Activated naive CD8-positive, alpha-beta T cell treated with anti-CD3 and anti-CD28 coated beads for 36 hours (primary cell): ENCODE measurements at regions not wholly inside any gene's neighbourhood (a gene's known extent, or its start where the extent isn't known, plus 50 kb on each side); places are given as distances from the start of the nearest gene placed in this dataset.

ENCODE experiments used
- DNase-seq: peaks from one replicate; pipeline ENCODE4 v3.0.0; 2021
- H3K27ac Mint-ChIP-seq: one replicate; pipeline ENCODE4 v1.8.0; 2022; ENCODE audit warnings: mild to moderate bottlenecking, moderate library complexity, mixed read lengths
- H3K27me3 Mint-ChIP-seq: one replicate; pipeline ENCODE4 v1.8.0; 2022; ENCODE audit warnings: mild to moderate bottlenecking, mixed read lengths
- H3K36me3 Mint-ChIP-seq: one replicate; pipeline ENCODE4 v1.8.0; 2021; ENCODE audit warnings: mild to moderate bottlenecking, mixed read lengths
- H3K4me1 Mint-ChIP-seq: one replicate; pipeline ENCODE4 v1.8.0; 2021; ENCODE audit warnings: mixed read lengths
- H3K4me3 Mint-ChIP-seq: one replicate; pipeline ENCODE4 v1.8.0; 2022; ENCODE audit warnings: mild to moderate bottlenecking, moderate library complexity, mixed read lengths
- H3K9me3 Mint-ChIP-seq: one replicate; pipeline ENCODE4 v1.8.0; 2022; ENCODE audit warnings: mixed read lengths

- peaks cover 4% of the 10 kb centered on the region for H3K9me3 Mint-ChIP-seq
- no peaks in the 10 kb centered on the region for H3K36me3 Mint-ChIP-seq
- H3K4me1 Mint-ChIP-seq, result no peaks in the 10 kb centered on the region
- H3K4me3 Mint-ChIP-seq, result no peak overlapping the region
- no peak for DNase-seq
- no peaks in the 10 kb centered on the region for H3K27me3 Mint-ChIP-seq
- no peak overlapping the region for H3K27ac Mint-ChIP-seq
Measured at GRCh38 chr2:10236571-10237391, 65.9 kb upstream of the HPCAL1 start.

GRCh38 chr2:10237392-10238321, 65.0 kb upstream of the HPCAL1 start:
- H3K27me3 Mint-ChIP-seq, result no peaks in the 10 kb centered on the region
- no peak for DNase-seq
- no peaks in the 10 kb centered on the region for H3K36me3 Mint-ChIP-seq
- no peak overlapping the region for H3K4me3 Mint-ChIP-seq
- H3K9me3 Mint-ChIP-seq, result peaks cover 4% of the 10 kb centered on the region
- H3K4me1 Mint-ChIP-seq, result no peaks in the 10 kb centered on the region
- H3K27ac Mint-ChIP-seq, result no peak overlapping the region

- H3K4me3 Mint-ChIP-seq, result no peak overlapping the region
- DNase-seq, result no peak
- H3K27me3 Mint-ChIP-seq, result no peaks in the 10 kb centered on the region
- H3K27ac Mint-ChIP-seq, result no peak overlapping the region
- peaks cover 4% of the 10 kb centered on the region for H3K9me3 Mint-ChIP-seq
- no peaks in the 10 kb centered on the region for H3K4me1 Mint-ChIP-seq
- no peaks in the 10 kb centered on the region for H3K36me3 Mint-ChIP-seq
Measured at GRCh38 chr2:10238396-10238795, 64.3 kb upstream of the HPCAL1 start.

- Mint-ChIP-seq H3K4me3 (no peak overlapping the region), H3K27ac (no peak overlapping the region), H3K27me3 (no peaks in the 10 kb centered on the region), H3K4me1 (no peaks in the 10 kb centered on the region), H3K36me3 (no peaks in the 10 kb centered on the region), H3K9me3 (no peaks in the 10 kb centered on the region)
- no peak for DNase-seq
Measured at GRCh38 chr2:10238991-10239485, 63.7 kb upstream of the HPCAL1 start.

- H3K4me3 Mint-ChIP-seq, result no peak overlapping the region
- H3K9me3 Mint-ChIP-seq, result no peaks in the 10 kb centered on the region
- no peaks in the 10 kb centered on the region for H3K36me3 Mint-ChIP-seq
- no peak for DNase-seq
- H3K27me3 Mint-ChIP-seq, result no peaks in the 10 kb centered on the region
- no peak overlapping the region for H3K27ac Mint-ChIP-seq
- H3K4me1 Mint-ChIP-seq, result no peaks in the 10 kb centered on the region
Measured at GRCh38 chr2:10239561-10239967, 63.1 kb upstream of the HPCAL1 start.

GRCh38 chr2:10240161-10240681, 62.5 kb upstream of the HPCAL1 start:
- no peak overlapping the region for H3K27ac Mint-ChIP-seq
- H3K4me1 Mint-ChIP-seq, result no peaks in the 10 kb centered on the region
- no peaks in the 10 kb centered on the region for H3K27me3 Mint-ChIP-seq
- H3K9me3 Mint-ChIP-seq, result no peaks in the 10 kb centered on the region
- no peak overlapping the region for H3K4me3 Mint-ChIP-seq
- H3K36me3 Mint-ChIP-seq, result no peaks in the 10 kb centered on the region
- DNase-seq, result no peak

- no peak for DNase-seq
- Mint-ChIP-seq H3K4me1 (no peaks in the 10 kb centered on the region), H3K27me3 (no peaks in the 10 kb centered on the region), H3K4me3 (no peak overlapping the region), H3K9me3 (no peaks in the 10 kb centered on the region), H3K36me3 (no peaks in the 10 kb centered on the region), H3K27ac (no peak overlapping the region)
Measured at GRCh38 chr2:10240911-10241610, 61.6 kb upstream of the HPCAL1 start.

- Mint-ChIP-seq H3K36me3 (no peaks in the 10 kb centered on the region), H3K4me1 (no peaks in the 10 kb centered on the region), H3K27ac (no peak overlapping the region), H3K27me3 (no peaks in the 10 kb centered on the region), H3K4me3 (no peak overlapping the region), H3K9me3 (no peaks in the 10 kb centered on the region)
- no peak for DNase-seq
Measured at GRCh38 chr2:10241641-10242430, 60.9 kb upstream of the HPCAL1 start.

- Mint-ChIP-seq H3K4me1 (no peaks in the 10 kb centered on the region), H3K27ac (no peak overlapping the region)
- DNase-seq, result no peak
Measured at GRCh38 chr2:10242451-10242850, 60.3 kb upstream of the HPCAL1 start.

GRCh38 chr2:10242998-10243925, 59.4 kb upstream of the HPCAL1 start:
- Mint-ChIP-seq H3K36me3 (no peaks in the 10 kb centered on the region), H3K4me3 (no peak overlapping the region)
- DNase-seq, result no peak

More at GRCh38 chr2:10242451-10242850, 60.3 kb upstream of the HPCAL1 start:
- Mint-ChIP-seq H3K9me3 (no peaks in the 10 kb centered on the region), H3K27me3 (no peaks in the 10 kb centered on the region), H3K4me3 (no peak overlapping the region), H3K36me3 (no peaks in the 10 kb centered on the region)

GRCh38 chr2:10243926-10244270, 58.8 kb upstream of the HPCAL1 start:
- H3K27me3 Mint-ChIP-seq, result no peaks in the 10 kb centered on the region

More at GRCh38 chr2:10242998-10243925, 59.4 kb upstream of the HPCAL1 start:
- H3K4me1 Mint-ChIP-seq, result no peaks in the 10 kb centered on the region
- H3K9me3 Mint-ChIP-seq, result no peaks in the 10 kb centered on the region
- no peaks in the 10 kb centered on the region for H3K27me3 Mint-ChIP-seq
- no peak overlapping the region for H3K27ac Mint-ChIP-seq

GRCh38 chr2:10245021-10245420, 57.7 kb upstream of the HPCAL1 start:
- Mint-ChIP-seq H3K9me3 (peaks cover 5% of the 10 kb centered on the region), H3K36me3 (no peaks in the 10 kb centered on the region), H3K4me3 (no peak overlapping the region), H3K27ac (no peak overlapping the region), H3K4me1 (no peaks in the 10 kb centered on the region), H3K27me3 (no peaks in the 10 kb centered on the region)
- DNase-seq, result no peak

More at GRCh38 chr2:10243926-10244270, 58.8 kb upstream of the HPCAL1 start:
- no peak for DNase-seq
- Mint-ChIP-seq H3K4me1 (no peaks in the 10 kb centered on the region), H3K4me3 (no peak overlapping the region), H3K27ac (no peak overlapping the region), H3K36me3 (no peaks in the 10 kb centered on the region), H3K9me3 (peaks cover 2% of the 10 kb centered on the region)

GRCh38 chr2:10245661-10246060, 57.0 kb upstream of the HPCAL1 start:
- Mint-ChIP-seq H3K27ac (no peak overlapping the region), H3K27me3 (no peaks in the 10 kb centered on the region), H3K9me3 (peaks cover 10% of the 10 kb centered on the region), H3K4me3 (no peak overlapping the region), H3K4me1 (no peaks in the 10 kb centered on the region), H3K36me3 (no peaks in the 10 kb centered on the region)
- no peak for DNase-seq
